OCI-LY1 (cell line): ENCODE measurements at regions not wholly inside any gene's neighbourhood (a gene's known extent, or its start where the extent isn't known, plus 50 kb on each side); places are given as distances from the start of the nearest gene placed in this dataset.

Experiments used
- H2AFZ ChIP-seq: fragments of 200-600 bp; sonication (generic), shearing (Covaris generic); 2 replicates; pipeline ENCODE4 v1.6.0; 2014; ENCODE audit warnings: antibody characterized with exemption, mild to moderate bottlenecking, low read length
- H3F3A ChIP-seq: fragments of 200-600 bp; sonication (generic), shearing (Covaris generic); 2 replicates; pipeline ENCODE4 v1.6.0; 2014; ENCODE audit warnings: mild to moderate bottlenecking, antibody characterized with exemption, low read length, moderate library complexity; ENCODE audit not compliant: insufficient read depth
- H3K27ac ChIP-seq: fragments of 200-600 bp; sonication (generic); 2 replicates; pipeline ENCODE4 v1.5.1; 2014; ENCODE audit warnings: low read length, mixed run types, mild to moderate bottlenecking, low read depth; ENCODE audit not compliant: poor library complexity, severe bottlenecking
- H3K27me3 ChIP-seq: fragments of 200-600 bp; sonication (generic); 2 replicates; pipeline ENCODE4 v1.6.0; 2014; ENCODE audit warnings: antibody characterized with exemption, mild to moderate bottlenecking, low read length, moderate library complexity; ENCODE audit not compliant: insufficient read depth
- H3K36me3 ChIP-seq: fragments of 200-600 bp; sonication (generic); 2 replicates; pipeline ENCODE4 v1.6.1; 2014; ENCODE audit warnings: mild to moderate bottlenecking, antibody characterized with exemption, low read length, moderate library complexity, mixed read lengths; ENCODE audit not compliant: insufficient read depth
- H3K4me1 ChIP-seq: fragments of 200-600 bp; sonication (generic); 2 replicates; pipeline ENCODE4 v1.5.1; 2014; ENCODE audit warnings: mild to moderate bottlenecking, low read length, moderate library complexity; ENCODE audit not compliant: insufficient read depth, severe bottlenecking
- H3K4me2 ChIP-seq: fragments of 200-600 bp; sonication (generic), shearing (Covaris generic); 2 replicates; pipeline ENCODE4 v1.6.1; 2014; ENCODE audit warnings: low read length
- H3K4me3 ChIP-seq: fragments of 200-600 bp; sonication (generic); 2 replicates; pipeline ENCODE4 v1.5.1; 2014; ENCODE audit warnings: low read length, low read depth, mild to moderate bottlenecking, mixed read lengths; ENCODE audit not compliant: poor library complexity, severe bottlenecking
- H3K79me2 ChIP-seq: fragments of 200-600 bp; shearing (Covaris generic); 2 replicates; pipeline ENCODE4 v1.6.1; 2016; ENCODE audit warnings: mixed run types, low read length, mixed read lengths; ENCODE audit not compliant: insufficient read depth
- H3K9ac ChIP-seq: fragments of 200-600 bp; sonication (generic), shearing (Covaris generic); 2 replicates; pipeline ENCODE4 v1.6.1; 2014; ENCODE audit warnings: mild to moderate bottlenecking, low read length, mixed read lengths
- H3K9me2 ChIP-seq: fragments of 200-600 bp; sonication (generic), shearing (Covaris generic); 2 replicates; pipeline ENCODE4 v1.6.1; 2014; ENCODE audit warnings: low read depth, mild to moderate bottlenecking, low read length, mixed read lengths
- H3K9me3 ChIP-seq: fragments of 200-600 bp; shearing (Covaris generic); 2 replicates; pipeline ENCODE4 v1.6.1; 2014; ENCODE audit warnings: low read length, mixed read lengths
- H4K20me1 ChIP-seq: fragments of 200-600 bp; sonication (generic), shearing (Covaris generic); 2 replicates; pipeline ENCODE4 v1.6.0; 2016; ENCODE audit warnings: mild to moderate bottlenecking, low read length; ENCODE audit not compliant: insufficient read depth
- EZH2 ChIP-seq: fragments of 200-600 bp; sonication (generic), shearing (Covaris generic); IDR thresholded peaks from 2 replicates; pipeline ENCODE4 v1.8.0; 2017; ENCODE audit warnings: borderline replicate concordance, mixed run types, mild to moderate bottlenecking, antibody characterized with exemption, low read length, moderate library complexity, mixed read lengths
- TF ChIP-seq, protein P1 (sequence below): fragments of 200-600 bp; sonication (generic), shearing (Covaris generic); IDR thresholded peaks from 2 replicates; pipeline ENCODE4 v1.5.1; 2017; ENCODE audit warnings: mild to moderate bottlenecking, antibody characterized with exemption, low read length, moderate library complexity, mixed read lengths

DNA sequence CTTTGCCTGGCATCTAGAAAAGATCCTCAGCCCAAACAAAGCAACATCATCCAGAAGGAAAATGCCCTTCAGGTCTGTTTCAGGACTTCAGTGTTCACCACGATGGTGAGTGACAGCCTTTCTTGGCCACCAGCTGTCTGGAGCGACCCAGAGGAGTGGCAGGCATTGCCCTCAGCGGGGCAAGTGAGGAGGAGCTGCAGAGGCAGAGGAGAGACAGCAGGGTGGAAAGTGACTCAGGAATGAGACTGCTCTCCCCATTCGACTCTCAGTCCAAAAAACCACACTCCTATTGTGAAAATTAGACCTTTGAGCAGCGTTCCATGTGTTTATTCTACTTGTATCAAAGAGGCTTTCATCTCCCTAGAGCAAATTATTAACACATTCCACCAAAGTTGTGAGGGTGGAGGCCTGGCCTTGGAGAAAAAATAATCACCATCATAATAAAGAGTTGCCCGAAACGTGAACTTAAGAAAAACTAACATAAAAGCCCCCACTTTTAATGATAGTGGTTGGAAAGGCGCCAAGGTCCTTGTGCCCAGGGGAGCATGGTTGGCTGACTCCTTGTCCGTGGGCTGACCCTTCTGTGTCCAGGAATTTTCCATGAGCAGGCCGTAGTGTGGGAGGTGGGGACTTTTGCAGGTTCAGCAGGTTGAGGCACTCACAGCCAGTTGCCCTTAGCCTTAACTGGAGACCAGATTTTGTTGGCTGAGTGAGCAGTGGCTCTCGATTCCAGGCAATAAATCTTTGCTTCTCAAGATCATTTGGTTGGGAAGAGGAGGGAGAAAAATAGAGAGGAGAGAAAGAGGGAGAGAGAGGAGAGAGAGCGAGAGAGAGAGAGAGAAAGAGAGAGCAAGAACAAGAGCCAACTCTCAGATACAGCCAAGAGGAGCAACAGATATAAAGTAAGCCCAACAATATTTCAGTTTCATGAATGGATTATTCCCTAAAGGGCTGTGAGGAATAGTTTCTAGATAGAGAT is 125.9 kb upstream of the ANKRD55 start:
- Histone ChIP-seq H4K20me1 (no peaks in the 10 kb centered on the region), H3F3A (no peaks in the 10 kb centered on the region), H3K9me2 (no peaks in the 10 kb centered on the region), H3K79me2 (no peaks in the 10 kb centered on the region), H2AFZ (no peak overlapping the region), H3K4me1 (peaks cover 10% of the 10 kb centered on the region), H3K9me3 (no peaks in the 10 kb centered on the region), H3K27ac (no peak overlapping the region), H3K27me3 (no peaks in the 10 kb centered on the region), H3K36me3 (no peaks in the 10 kb centered on the region), H3K4me3 (no peak overlapping the region), H3K9ac (no peak overlapping the region), H3K4me2 (no peak overlapping the region)
- TF ChIP-seq, protein P1, sequence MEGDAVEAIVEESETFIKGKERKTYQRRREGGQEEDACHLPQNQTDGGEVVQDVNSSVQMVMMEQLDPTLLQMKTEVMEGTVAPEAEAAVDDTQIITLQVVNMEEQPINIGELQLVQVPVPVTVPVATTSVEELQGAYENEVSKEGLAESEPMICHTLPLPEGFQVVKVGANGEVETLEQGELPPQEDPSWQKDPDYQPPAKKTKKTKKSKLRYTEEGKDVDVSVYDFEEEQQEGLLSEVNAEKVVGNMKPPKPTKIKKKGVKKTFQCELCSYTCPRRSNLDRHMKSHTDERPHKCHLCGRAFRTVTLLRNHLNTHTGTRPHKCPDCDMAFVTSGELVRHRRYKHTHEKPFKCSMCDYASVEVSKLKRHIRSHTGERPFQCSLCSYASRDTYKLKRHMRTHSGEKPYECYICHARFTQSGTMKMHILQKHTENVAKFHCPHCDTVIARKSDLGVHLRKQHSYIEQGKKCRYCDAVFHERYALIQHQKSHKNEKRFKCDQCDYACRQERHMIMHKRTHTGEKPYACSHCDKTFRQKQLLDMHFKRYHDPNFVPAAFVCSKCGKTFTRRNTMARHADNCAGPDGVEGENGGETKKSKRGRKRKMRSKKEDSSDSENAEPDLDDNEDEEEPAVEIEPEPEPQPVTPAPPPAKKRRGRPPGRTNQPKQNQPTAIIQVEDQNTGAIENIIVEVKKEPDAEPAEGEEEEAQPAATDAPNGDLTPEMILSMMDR, result no peak
- TF ChIP-seq EZH2, result no peak

DNA sequence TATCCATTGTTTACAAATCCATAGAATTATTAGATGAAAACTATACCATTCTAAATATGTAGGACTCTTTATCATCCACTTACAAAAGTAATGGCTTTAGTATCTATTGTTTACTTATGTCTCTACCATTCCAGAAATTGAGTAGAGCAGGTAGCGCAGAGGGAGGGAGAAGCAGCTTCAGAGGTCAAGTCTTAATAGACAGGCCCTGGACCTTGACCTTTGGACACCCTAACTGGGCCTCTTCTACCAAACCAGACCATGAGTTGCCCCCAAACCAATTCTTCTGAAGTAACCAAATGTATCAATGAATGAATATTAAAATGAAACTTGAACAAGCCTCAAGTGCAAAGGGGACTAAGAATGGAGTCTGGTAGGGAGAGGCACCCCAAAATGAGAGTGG is 124.9 kb upstream of the ANKRD55 start:
- Histone ChIP-seq H3K9ac (no peak overlapping the region), H3K27me3 (no peaks in the 10 kb centered on the region), H3K4me3 (no peak overlapping the region), H3K36me3 (no peaks in the 10 kb centered on the region), H3F3A (no peaks in the 10 kb centered on the region), H2AFZ (no peak overlapping the region), H3K4me2 (no peak overlapping the region), H3K4me1 (peaks cover 20% of the 10 kb centered on the region), H3K9me3 (no peaks in the 10 kb centered on the region), H3K79me2 (no peaks in the 10 kb centered on the region), H3K9me2 (no peaks in the 10 kb centered on the region), H4K20me1 (no peaks in the 10 kb centered on the region), H3K27ac (no peak overlapping the region)
- no peak for TF ChIP-seq EZH2
- TF ChIP-seq, protein P1, result no peak

DNA sequence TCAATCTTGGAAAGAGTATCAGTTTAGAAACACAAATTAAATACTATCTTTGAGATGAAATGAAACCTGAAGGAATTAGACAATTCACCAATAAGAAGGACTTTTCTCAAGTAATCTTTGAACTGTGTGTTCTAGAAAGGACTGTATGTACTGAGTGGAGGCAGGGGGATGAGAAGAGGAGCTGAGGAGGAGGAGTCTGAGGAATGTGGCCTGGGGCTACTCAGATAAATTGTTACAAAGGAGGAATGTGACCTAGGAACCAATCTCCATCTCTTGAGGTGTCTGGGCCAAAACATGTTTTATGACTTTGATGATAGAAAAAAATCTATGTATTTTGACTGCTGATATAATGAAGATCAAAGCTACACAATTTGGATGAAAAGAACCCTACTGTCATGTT is 124.3 kb upstream of the ANKRD55 start:
- no peaks in the 10 kb centered on the region for H3K79me2 ChIP-seq
- no peaks in the 10 kb centered on the region for H3K9me2 ChIP-seq
- no peaks in the 10 kb centered on the region for H3K9me3 ChIP-seq
- H3K9ac ChIP-seq, result no peak overlapping the region
- no peaks in the 10 kb centered on the region for H4K20me1 ChIP-seq
- no peak overlapping the region for H3K4me2 ChIP-seq
- no peaks in the 10 kb centered on the region for H3F3A ChIP-seq
- H3K27ac ChIP-seq, result no peak overlapping the region
- peaks cover 26% of the 10 kb centered on the region for H3K4me1 ChIP-seq
- no peak overlapping the region for H3K4me3 ChIP-seq
- H2AFZ ChIP-seq, result no peak overlapping the region
- H3K36me3 ChIP-seq, result no peaks in the 10 kb centered on the region
- H3K27me3 ChIP-seq, result no peaks in the 10 kb centered on the region
- no peak for TF ChIP-seq EZH2
- TF ChIP-seq, protein P1, result no peak
